GM19023 (cell line): ENCODE measurements at regions not wholly inside any gene's neighbourhood (a gene's known extent, or its start where the extent isn't known, plus 50 kb on each side); places are given as distances from the start of the nearest gene placed in this dataset.

Experiments used
- ATAC-seq: cut with Tn5 transposase; IDR thresholded peaks from one replicate; pipeline ENCODE4 v1.9.1; 2021; ENCODE audit warnings: mild to moderate bottlenecking, moderate library complexity; ENCODE audit not compliant: unreplicated experiment

- ATAC-seq: no peak
Measured at GRCh38 chr13:107005577-107005976, 437.6 kb upstream of the ARGLU1 start.

- ATAC-seq: no peak
Measured at GRCh38 chr13:107003911-107004310, 436.0 kb upstream of the ARGLU1 start.

GRCh38 chr13:106998664-106999063 lies 430.7 kb upstream of the ARGLU1 start:
- no peak for ATAC-seq

- no peak for ATAC-seq
Measured at GRCh38 chr13:106997696-106998095, 429.8 kb upstream of the ARGLU1 start.

GRCh38 chr13:106996867-106997618 lies 429.1 kb upstream of the ARGLU1 start:
- ATAC-seq: no peak

- no peak for ATAC-seq
Measured at GRCh38 chr13:106990594-106990993, 422.7 kb upstream of the ARGLU1 start.

- no peak for ATAC-seq
Measured at GRCh38 chr13:106989876-106990275, 421.9 kb upstream of the ARGLU1 start.

- ATAC-seq: no peak
Measured at GRCh38 chr13:106987427-106987785, 419.5 kb upstream of the ARGLU1 start.

GRCh38 chr13:106986687-106987426 lies 418.9 kb upstream of the ARGLU1 start:
- ATAC-seq: no peak

- ATAC-seq: no peak
Measured at GRCh38 chr13:106986033-106986484, 418.1 kb upstream of the ARGLU1 start.

GRCh38 chr13:106985481-106985880 lies 417.5 kb upstream of the ARGLU1 start:
- ATAC-seq: no peak

GRCh38 chr13:106981051-106981450 lies 413.1 kb upstream of the ARGLU1 start:
- ATAC-seq: no peak

- ATAC-seq: no peak
Measured at GRCh38 chr13:106967391-106967790, 399.5 kb upstream of the ARGLU1 start.

GRCh38 chr13:106963151-106963550 lies 395.2 kb upstream of the ARGLU1 start:
- ATAC-seq: no peak

- ATAC-seq: no peak
Measured at GRCh38 chr13:106961651-106962050, 393.7 kb upstream of the ARGLU1 start.

- ATAC-seq: no peak
Measured at GRCh38 chr13:106961216-106961615, 393.3 kb upstream of the ARGLU1 start.

- ATAC-seq: no peak
Measured at GRCh38 chr13:106958621-106959048, 390.7 kb upstream of the ARGLU1 start.

GRCh38 chr13:106942563-106942962 lies 374.6 kb upstream of the ARGLU1 start:
- no peak for ATAC-seq

GRCh38 chr13:106941779-106942178 lies 373.8 kb upstream of the ARGLU1 start:
- ATAC-seq: no peak

GRCh38 chr13:106927421-106927820 lies 359.5 kb upstream of the ARGLU1 start:
- no peak for ATAC-seq

- ATAC-seq: no peak
Measured at GRCh38 chr13:106922384-106922783, 354.4 kb upstream of the ARGLU1 start.

- no peak for ATAC-seq
Measured at GRCh38 chr13:106919638-106920037, 351.7 kb upstream of the ARGLU1 start.
